ENCODE measurements at regions not wholly inside any gene's neighbourhood (a gene's known extent, or its start where the extent isn't known, plus 50 kb on each side); places are given as distances from the start of the nearest gene placed in this dataset.

DNA sequence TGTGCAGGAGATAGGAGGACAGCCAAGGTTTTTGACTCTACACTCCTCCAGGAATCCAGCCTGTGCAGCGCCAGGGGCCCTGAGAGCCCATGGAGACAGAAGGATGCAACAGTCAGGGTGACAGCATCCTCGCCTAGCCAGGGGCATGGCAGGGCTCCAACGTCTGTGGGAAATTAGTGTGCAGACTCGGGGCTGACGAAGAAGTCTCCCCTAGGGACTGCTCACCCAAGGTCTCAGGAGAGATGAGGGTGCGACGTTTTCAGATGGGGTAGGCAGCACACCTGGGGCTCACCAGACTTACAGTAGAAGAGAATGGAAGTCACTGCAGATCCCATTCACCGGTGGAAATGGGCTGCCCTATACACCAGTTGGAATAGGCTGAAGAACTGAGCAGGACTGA lies 241.7 kb downstream of the SETD4 start:
- TF ChIP-seq RAD21 (IDR thresholded peaks at IDR 0.05; ENCODE audit: low read depth) (no peak), FOXM1 (IDR thresholded peaks at IDR 0.05; ENCODE audit: borderline replicate concordance, low read depth) (no peak), ZBTB7A (IDR thresholded peaks at IDR 0.05; ENCODE audit: low read depth) (no peak), EP300 (IDR thresholded peaks at IDR 0.05; ENCODE audit: borderline replicate concordance) (no peak), CEBPB (IDR thresholded peaks at IDR 0.05) (no peak), TAF1 (IDR thresholded peaks at IDR 0.05; ENCODE audit: low read depth) (no peak), EGR1 (IDR thresholded peaks at IDR 0.05) (no peak), YY1 (IDR thresholded peaks at IDR 0.05; ENCODE audit: low read depth) (no peak), TCF12 (IDR thresholded peaks at IDR 0.05; ENCODE audit: low read depth) (no peak)
- TF ChIP-seq, protein P1, sequence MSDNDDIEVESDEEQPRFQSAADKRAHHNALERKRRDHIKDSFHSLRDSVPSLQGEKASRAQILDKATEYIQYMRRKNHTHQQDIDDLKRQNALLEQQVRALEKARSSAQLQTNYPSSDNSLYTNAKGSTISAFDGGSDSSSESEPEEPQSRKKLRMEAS (IDR thresholded peaks at IDR 0.05) = no peak
- TF ChIP-seq, protein P2, sequence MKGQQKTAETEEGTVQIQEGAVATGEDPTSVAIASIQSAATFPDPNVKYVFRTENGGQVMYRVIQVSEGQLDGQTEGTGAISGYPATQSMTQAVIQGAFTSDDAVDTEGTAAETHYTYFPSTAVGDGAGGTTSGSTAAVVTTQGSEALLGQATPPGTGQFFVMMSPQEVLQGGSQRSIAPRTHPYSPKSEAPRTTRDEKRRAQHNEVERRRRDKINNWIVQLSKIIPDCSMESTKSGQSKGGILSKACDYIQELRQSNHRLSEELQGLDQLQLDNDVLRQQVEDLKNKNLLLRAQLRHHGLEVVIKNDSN (IDR thresholded peaks at IDR 0.05) = no peak
- TF ChIP-seq, protein P3, sequence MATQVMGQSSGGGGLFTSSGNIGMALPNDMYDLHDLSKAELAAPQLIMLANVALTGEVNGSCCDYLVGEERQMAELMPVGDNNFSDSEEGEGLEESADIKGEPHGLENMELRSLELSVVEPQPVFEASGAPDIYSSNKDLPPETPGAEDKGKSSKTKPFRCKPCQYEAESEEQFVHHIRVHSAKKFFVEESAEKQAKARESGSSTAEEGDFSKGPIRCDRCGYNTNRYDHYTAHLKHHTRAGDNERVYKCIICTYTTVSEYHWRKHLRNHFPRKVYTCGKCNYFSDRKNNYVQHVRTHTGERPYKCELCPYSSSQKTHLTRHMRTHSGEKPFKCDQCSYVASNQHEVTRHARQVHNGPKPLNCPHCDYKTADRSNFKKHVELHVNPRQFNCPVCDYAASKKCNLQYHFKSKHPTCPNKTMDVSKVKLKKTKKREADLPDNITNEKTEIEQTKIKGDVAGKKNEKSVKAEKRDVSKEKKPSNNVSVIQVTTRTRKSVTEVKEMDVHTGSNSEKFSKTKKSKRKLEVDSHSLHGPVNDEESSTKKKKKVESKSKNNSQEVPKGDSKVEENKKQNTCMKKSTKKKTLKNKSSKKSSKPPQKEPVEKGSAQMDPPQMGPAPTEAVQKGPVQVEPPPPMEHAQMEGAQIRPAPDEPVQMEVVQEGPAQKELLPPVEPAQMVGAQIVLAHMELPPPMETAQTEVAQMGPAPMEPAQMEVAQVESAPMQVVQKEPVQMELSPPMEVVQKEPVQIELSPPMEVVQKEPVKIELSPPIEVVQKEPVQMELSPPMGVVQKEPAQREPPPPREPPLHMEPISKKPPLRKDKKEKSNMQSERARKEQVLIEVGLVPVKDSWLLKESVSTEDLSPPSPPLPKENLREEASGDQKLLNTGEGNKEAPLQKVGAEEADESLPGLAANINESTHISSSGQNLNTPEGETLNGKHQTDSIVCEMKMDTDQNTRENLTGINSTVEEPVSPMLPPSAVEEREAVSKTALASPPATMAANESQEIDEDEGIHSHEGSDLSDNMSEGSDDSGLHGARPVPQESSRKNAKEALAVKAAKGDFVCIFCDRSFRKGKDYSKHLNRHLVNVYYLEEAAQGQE (IDR thresholded peaks at IDR 0.05; ENCODE audit: low read depth) = no peak

All from Ishikawa (cell line).